A204.1 (cell line): ENCODE measurements at regions not wholly inside any gene's neighbourhood (a gene's known extent, or its start where the extent isn't known, plus 50 kb on each side); places are given as distances from the start of the nearest gene placed in this dataset.

ENCODE experiments used
- FAIRE-seq: peaks from 2 replicates; lab custom pipeline; 2012; peaks lifted over from hg19 to GRCh38; lab: Jason Lieb, UNC

DNA sequence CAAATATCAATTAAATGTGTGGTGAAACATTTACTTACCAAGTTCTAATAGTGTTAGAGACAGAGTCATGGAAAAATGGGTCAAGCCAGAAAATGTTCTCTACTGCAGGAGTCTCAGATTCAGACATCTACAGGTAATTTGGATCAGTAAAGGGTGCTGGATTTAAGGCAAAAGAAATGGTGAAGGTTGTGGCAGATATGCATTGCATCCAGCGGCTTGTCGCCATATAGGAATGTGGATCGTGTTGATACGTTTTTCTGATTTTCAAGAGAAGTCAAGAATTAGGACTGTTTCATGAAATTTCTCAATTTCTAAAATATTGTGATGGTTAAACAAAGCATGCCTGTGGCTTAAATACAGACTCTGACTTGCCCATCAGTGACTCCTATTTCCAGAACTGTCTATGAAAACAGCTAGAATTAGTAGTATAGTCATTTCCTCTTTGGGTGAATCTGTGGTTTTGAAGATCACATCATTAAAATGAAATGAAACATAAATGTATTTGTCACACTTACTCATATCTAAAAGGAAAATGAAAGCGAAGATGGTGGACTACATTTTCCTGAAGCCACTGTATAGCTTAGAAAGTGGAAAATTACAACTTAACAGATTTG is 110.1 kb upstream of the VEGFC start:
- no peak for FAIRE-seq

DNA sequence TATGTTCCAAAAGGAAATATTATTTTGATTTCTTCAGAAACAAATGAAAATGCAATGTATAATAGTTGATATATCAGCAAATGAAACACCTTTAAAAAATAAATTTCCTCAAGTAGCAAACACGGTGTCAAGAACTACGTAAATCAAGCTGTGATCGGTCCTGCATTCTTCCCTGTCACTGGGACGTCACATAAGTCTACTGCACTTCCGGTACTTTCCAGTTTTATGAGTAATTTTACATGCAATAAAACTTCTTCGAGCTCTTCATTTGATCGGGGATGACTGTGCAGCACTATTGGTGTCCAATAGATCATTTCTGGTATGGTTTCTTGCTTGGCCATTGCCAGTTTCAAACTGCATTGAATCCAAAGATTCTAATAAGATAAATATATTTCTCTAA is 114.0 kb upstream of the VEGFC start:
- no peak for FAIRE-seq

DNA sequence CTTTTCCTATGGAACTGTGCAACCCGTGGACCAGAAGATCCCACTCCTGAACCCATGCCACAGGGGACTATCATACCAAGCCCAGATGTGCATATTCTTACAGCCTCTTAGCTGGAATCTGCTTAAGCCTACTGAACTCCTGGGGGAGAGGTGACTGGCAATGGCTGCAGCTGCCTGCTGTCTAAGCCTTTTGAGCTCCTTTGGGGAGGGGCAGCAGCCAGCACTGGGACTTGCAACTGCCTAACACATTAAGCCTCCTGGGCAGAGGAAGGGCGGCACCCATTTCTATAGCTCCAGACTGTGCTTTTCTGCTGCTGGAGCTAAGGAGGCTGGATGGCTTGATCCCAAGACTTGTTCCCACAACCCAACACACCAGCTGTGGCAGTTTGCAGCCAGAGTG is 117.9 kb upstream of the VEGFC start:
- no peak for FAIRE-seq

DNA sequence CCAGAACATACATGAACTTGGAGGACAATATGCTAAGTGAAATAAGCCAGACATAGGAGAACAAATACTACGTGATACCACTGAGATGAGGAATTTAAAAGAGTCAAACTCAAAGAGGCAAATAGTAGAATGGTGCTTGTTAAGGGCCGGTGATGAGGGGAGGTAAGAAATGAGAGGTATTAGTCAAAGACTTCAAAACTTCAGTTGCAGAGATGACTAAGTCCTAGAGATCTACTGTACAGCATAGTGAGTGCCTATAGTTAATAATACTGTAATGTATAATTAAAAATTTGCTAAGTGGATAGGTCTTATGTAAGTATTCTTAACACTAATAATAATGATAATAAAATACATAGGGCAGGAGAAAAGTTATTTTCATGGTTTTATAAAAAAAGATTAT is 126.9 kb upstream of the VEGFC start:
- FAIRE-seq: no peak

DNA sequence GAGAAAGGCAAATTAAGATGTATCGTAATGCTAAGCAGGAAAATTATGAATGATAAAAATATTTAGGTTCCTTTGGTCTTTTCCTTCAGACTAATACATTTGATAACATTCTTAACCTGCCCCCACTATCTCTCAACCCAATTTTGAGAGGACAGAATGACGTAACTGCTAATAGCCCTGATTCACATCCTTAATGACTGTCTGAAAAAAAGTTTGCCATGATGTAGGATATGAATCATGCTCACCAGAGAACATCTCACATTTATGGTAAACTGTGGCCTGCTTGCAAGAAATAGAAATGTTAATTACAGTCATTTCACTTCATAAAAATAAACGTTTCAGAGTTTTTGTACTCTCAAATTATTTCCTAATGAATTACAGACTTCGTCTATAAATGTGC is 128.0 kb upstream of the VEGFC start:
- FAIRE-seq: no peak

DNA sequence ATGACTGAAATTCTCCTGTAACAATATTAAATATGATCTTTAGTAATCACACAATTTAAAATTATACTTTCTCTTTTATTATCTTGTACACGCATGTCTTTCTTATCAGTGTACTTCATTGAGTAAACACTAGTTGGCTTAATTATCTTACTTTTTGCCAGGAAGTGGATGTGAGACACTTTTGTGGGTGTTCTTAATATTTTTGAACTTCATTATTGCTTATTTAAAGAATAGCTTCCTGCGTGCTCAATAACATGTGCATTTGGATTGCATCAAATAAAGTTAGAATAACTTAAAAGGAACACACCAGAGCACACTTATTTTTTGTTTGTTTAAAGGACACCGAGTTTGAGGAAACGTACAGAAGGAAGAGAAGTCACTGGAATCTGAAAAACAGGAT is 128.5 kb upstream of the VEGFC start:
- no peak for FAIRE-seq

DNA sequence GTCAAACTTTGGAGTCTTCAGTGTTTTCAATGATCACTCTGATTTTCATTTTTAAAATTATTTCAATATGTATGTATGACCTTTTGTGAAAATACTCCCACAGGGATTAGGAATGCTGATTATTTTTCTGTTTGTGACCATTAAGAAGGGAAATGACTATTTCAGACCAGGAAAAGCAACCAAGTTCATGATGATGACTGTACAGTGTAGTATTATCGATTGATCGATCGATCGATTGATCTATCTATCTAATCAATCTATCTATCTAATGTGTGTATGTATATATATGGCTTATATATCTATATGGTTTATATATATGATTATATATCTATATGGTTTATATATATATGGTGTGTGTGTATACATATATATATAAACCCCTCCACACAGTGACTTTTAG is 131.5 kb upstream of the VEGFC start:
- no peak for FAIRE-seq

DNA sequence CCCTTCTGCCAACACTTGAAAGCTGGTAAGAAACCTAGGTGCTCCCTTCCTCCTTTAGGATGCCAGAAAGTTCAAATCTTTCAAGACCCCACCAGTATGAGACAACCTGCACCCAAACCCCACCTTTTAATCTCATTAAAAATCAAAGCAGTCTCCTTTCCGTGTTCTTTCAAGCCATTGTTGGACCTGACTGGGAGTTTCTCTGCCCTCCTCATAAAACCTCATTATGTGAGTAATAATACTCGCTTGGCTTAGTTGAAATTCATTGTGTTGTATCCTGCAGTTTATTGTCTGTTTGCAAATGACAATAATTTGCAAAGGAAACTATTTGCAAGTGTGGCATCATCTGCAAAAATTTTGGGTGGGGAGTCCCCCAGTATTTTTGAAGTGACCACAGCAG is 133.2 kb upstream of the VEGFC start:
- no peak for FAIRE-seq

DNA sequence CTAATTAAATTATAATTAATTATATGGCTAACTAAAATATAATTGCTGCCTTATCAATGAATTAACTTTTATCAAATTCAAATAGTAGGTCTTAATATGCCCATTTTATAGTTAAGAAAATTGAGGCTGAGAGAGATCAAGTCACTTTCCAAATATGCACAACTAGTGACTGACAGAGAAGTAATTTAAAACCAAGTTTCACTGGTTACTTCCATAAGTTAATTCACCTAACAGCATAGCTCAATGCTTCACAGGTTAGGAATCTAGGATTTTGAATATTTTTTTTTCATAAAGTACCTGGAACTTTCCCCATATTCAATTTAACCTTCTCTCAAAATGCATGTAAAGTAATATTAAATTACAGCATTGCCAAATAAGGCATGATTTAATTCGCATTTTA is 134.4 kb upstream of the VEGFC start:
- no peak for FAIRE-seq

DNA sequence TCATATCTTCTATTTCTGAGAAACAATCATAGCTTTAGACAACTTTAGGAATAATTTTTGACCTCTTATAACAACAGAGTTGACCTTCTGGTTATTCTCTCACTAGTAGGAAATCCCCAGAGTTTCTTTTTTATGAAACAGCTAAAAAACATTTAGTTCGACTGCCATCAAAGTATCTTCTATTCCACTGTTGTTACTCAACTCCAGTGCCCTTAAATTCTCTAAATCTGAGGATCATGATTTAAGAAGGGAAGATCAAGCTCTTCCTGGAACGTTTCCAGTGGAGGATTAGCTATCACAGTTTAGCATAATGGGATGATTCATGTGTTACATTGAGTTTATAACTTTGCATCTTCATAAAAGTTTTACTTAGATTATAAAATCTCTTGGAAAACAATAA is 134.9 kb upstream of the VEGFC start:
- no peak for FAIRE-seq

DNA sequence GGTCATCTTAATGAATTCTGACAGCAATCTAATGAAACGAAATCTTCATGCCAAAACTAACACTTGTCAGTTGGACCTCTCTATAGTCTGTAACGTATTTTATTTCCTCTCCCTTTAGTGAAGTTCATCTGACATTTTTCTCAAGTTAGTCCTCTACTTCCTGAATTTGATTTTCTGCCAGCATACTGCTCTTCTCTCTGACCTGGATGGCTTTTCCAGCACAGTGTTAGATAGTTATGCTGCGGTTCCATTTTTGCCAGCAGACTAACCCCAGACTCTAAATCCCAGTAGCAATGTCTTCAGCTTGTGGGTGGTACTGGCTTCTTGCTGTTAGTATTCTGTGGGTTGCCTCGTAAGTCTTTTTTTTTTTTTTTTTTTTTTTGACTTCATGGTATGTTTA is 146.7 kb upstream of the VEGFC start:
- FAIRE-seq: no peak

DNA sequence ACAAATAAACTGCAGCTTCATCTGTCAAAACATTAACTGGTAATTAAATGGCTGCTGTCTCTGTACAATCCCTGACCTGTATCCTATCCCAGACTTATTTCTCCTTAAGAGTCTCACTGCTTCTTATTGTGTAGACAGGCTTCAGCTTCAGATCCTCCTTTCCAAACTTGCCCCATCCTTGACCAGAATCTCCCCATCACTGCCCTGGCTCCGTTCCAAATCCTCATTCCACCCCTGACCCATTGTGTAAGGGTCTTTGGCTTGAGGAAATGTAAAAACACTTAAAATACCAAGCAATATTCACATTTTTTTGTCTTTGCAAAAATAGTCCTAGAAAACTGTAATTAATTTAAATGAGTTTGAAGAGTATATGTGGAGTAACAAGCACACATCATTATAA is 152.6 kb upstream of the VEGFC start:
- no peak for FAIRE-seq

DNA sequence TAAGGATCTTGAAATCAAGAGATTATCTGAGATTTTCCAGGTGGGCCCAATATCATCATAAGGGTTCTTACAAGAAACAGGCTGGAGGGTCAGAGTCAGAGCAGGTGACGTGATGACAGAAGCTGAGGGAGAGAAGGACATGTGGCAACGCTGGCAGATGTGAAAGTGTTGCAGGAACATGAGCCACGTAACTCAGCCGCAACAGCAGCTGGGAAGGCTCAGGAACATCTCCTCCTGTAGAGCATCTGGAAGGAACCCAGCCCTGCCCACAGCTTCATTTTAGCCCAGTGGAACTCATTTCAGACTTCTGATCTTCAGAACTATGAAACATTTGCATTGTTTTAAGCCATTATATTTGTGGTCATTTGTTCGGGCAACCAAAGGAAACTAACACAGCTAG is 156.3 kb upstream of the VEGFC start:
- no peak for FAIRE-seq

DNA sequence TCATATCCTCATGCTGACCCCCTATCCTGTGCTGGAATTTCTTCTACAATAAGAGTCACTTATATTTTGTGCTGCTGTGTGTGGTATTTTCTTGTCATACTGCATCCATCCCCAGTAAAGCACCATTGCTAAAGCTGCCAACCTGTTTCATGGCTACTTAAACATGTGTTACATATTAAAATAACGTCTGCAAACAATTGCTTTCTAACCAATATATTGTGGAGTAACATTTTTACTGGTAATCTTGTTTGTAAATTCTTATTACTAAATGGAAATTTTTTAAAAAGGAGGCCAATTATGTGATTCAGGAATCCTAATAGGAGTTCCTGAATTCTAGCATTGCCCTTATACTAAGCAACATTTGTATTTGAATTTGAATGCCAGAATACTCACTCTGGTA is 160.3 kb upstream of the VEGFC start:
- FAIRE-seq: no peak

DNA sequence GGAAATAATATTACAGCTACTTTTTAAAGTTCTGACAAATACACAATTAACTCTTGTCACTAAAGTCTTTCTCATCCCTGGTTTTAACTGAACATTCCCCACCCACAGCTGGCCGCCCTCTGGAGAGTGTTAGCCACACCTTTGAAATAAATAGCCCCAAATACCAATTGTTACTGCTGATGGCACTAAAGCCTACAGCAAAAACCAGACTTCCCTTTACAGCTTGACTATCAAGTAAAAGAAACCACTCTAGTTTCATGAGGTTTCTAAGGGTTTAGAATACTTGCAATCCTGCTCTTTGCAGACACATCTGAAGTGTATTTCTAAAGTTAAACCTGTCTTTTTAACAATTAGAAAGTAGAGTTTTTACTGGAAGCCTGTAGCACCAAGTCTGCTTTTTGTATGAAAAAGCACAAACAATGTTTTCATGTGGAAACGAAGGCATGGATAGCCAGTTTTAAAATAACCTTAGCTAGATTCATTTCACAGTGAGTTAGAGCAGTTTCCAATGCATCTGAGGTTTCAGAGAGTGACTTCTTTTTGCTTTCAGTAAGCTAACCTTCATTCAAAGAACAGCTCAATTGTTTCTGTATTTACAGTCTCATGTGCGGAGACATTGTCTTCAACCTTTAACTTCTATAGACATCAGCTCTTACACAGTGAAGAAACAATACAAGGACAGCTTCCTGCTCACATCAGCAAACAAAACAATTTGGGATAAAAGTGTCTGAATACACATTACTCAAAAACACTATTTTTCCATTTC is 164.8 kb upstream of the VEGFC start:
- FAIRE-seq: no peak

DNA sequence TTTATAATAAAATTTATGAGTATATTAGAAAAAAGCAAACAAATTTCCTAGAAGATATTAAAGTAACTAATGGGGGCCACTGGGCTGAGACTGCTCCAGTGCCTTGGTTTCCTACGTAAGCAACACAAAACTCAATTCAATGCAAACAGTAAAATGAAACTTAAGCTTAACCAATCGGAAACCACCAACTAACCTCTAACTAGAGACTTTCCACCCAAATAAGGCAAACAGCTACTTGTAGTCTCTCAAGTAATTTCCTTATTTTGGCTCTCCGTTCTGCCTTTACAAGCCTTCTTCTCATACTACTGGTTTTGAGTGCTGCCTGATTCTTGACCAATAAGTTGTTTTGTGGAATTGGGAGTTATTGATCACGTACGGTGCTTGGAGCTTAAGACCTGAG is 167.3 kb upstream of the VEGFC start:
- FAIRE-seq: no peak

DNA sequence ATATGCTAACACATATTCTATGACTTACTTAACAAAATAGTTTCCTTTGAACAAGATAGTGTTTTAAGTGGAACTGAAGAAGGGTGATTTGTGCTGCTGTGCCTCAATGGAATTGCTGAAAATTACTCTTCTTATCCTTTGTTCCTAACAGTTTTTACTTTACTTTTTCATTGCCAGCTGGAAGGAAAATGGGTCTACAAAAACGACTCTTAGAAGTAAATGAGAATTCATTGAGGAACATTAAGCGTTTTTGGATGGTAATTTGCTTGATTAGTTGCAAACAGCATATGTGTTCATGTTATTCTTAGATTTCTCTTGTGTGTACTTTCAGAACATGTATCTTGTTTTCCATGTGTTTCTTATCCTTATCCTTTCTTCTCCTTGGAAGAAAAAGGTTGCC is 170.4 kb upstream of the VEGFC start:
- no peak for FAIRE-seq

DNA sequence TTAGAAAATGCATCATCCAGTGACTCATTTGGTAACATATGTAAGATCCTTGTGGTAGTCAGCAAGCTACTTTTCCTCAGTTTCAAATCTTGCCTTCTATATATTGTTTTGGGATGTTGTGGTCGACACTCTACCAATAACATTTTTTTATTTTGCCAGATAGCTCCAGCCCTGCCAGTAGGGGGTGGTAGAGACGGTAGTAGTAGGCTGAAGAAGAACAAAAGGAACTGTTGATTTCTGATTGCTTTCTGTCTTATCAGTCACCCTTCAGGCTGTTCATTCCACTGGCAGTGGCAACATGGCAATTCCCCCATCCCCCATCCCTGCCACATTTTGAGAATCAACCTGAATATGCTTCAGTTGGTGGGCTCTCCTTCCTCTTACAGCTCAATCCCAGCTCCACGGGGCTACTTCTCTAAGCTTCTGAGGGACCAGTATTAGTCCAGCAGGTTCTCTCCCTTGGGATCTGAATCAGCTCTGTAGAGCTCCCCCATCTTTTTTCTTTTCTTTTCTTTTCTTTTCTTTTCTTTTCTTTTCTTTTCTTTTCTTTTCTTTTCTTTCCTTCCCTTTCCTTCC is 171.5 kb upstream of the VEGFC start:
- FAIRE-seq: no peak

DNA sequence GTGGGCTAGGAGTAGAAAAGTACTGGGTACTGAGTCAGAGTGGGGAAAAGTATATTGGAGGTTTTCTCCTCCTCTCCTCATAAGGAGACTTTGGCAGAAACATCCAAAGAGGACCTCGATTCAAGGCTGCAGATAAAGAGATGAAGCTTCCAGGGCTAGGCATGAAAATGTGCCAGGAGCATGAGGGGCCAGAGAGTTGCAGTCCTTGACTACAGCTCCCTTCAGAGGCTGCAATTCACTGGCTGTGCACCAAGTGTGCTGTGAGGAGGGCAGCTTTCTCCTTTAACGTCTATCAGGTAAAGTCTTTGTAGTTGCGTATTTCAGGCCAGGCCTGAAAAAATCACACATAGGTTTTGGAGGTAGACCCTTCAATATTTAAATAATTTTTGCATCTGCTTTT is 174.9 kb upstream of the VEGFC start:
- no peak for FAIRE-seq

DNA sequence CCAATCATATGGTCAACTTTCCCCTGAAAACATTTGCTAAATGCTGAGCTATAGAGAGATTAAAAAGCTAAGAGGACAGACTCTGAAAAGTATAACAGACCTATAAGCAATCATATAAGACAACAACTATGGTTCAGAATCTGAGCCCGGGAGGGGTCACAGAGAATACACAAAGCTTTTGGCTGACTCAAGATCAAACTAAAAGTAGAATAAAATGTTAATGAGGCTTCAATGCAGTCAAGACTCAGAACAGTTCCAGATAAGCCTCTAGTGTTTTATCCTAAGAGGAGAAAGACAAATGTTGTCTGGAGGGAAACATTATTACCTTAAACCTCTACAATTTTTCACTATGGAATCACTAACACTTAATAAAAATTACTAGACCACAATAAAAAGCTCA is 175.4 kb upstream of the VEGFC start:
- FAIRE-seq: no peak

DNA sequence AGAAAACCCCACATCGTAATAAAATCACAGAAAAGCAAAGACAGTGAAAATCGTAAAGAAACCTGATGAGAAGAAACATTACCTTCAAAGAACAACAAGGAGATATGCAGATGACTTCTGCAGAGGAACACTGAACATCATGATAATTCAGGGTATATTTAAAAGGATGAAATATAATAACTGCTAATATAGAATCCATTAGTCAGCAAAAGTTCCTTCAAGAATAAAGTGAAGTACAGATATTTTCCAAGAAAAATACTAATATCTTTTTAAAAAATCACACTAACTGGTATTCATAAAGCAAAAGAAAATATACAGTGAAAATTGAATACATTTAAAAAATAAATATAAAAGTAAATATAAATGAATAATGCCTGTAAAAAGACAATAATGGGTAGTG is 176.3 kb upstream of the VEGFC start:
- FAIRE-seq: peak; percentile 29

DNA sequence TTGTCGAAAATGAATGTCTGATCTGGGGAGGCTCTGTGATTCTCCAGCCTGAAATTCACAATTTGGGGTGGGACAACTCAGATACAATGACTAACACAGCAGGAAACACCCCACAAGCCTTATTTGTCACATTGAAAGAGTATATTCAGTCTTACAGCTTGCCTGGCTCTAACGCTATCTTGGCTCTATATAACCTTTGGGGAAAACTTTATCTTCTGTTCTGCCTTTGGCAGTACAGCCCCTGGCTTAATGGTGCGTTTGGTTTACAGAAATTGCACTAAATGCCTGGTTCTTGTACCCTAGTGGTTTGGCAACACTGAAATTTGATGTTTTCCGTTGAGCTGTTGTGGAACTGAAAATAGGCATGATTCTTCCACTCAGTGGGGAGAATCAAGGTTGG is 178.1 kb upstream of the VEGFC start:
- no peak for FAIRE-seq

DNA sequence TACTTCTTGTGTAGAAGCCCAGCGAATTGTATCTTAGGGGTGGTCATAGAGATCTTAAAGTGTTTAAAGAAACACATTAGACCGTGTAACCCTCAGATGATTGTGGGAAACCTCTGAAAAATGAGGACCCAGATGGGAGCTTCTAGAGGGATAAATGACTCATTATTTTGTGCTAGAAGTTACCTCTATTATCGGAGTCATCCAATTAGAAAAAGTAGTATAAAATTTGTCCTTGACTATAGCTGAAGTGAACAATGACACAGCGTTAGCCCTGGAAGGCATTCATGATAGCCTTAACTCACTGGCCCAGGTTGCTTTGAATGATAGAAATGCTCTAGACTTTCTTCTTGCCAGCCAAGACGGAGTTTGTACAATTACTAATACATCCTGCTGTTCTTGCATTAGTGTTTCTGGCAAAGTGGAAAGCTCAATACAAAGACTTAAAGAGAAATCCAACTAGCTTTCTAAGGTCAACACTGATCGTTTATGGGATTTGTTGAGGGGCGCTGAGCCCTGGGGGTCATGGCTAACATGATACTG is 178.9 kb upstream of the VEGFC start:
- no peak for FAIRE-seq

DNA sequence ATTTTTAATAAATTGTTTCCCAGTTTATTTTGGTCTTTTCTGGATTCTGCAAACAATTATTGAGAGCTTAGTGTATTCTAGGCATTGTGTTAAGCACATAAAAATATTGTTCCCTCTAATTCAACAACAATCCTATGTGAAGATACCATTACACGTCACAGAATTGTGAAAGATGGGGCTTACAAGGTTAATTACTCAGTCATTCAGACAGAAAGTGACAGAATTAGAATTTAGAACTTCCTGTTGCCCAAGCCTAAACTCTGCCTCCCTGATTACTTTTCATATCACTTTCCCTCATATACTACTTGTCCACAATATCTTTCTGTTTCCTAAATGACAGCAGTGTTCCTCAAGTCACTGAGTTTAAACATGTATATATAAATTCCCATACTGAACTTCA is 186.7 kb upstream of the VEGFC start:
- FAIRE-seq: no peak
